Hindlimb muscle (tissue), 1 donor: ENCODE measurements at regions not wholly inside any gene's neighbourhood (a gene's known extent, or its start where the extent isn't known, plus 50 kb on each side); places are given as distances from the start of the nearest gene placed in this dataset.

Source experiments
- DNase-seq: peaks from one replicate; pipeline ENCODE4 v3.0.0-alpha.2; 2013

- no peak for DNase-seq
Observed at GRCh38 chr3:161818106-161818505, 321.5 kb downstream of the OTOL1 start.

DNA sequence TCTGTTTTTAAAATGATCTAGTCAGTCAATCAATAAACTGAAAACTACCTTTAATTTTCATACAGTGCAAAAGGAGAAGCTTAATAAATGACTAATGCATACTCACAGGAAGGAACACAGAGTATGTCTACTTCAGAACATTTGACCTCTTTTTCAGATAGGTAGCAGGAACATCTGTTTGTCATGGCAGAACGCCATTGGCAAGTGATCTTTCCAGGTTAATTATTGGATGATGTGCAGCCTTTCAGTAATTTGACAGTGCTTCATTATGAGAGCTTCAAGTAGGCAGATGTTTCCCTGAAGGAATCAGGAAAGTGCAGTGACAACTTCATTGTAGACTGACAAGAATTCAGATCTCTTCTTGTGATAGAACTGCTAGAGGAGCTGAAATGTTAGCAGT is 325.0 kb downstream of the OTOL1 start:
- no peak for DNase-seq

DNA sequence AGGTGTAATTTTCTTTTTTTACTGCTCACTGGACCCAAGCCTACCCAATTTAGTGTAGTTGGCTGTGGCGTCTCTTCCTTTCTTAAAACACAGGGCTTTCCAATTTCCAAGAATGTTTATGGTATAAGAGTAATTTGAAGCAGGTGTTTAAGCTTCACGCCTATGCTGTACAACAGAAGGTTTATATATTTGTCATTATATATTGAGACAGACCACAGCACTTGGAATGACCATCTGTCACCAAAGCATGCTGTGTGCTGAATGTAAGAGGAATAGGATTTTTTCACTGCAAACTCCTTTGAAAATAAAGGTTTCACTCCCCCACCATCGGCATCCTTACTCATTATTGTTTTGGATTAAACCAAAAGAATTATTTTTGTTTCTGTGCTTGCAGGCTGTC is 325.7 kb downstream of the OTOL1 start:
- no peak for DNase-seq

GRCh38 chr3:161823910-161824309 is 327.3 kb downstream of the OTOL1 start:
- DNase-seq, result no peak

- DNase-seq, result no peak
Observed at GRCh38 chr3:161838021-161838420, 341.4 kb downstream of the OTOL1 start.

GRCh38 chr3:161848376-161848775 is 351.8 kb downstream of the OTOL1 start:
- DNase-seq, result no peak

DNA sequence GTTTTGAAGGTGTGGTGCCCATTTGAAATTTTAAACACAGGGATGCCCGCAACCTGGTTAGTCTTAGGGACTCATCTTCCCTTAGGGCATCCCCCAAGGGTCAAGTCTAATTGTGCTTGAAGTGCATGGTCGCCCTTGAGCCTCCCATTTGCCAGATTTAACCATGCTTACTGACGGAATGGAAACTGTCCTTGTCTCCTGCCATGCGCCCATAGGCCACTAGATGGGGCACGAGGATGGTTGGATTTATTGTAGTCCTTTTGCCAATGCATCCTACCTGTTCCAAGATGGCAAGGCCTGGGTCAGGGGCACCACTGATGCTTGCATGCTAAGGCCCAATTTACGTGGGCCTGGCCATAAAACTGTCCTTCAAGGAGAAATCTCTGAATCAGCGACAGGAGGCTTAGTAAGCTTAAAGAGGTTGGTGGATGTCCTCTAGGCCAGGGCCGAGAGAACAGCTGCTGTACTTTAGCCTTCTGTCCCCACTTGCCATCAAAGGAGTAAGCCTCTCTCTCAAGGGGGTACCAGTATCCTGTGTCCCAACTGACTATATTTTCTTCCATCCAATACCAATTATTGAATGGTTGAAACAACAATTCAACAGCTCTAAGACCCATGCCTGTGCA is 355.4 kb downstream of the OTOL1 start:
- DNase-seq, result peak; percentile 25

GRCh38 chr3:161852744-161853143 is 356.1 kb downstream of the OTOL1 start:
- no peak for DNase-seq

GRCh38 chr3:161854232-161854771 is 357.7 kb downstream of the OTOL1 start:
- no peak for DNase-seq

DNA sequence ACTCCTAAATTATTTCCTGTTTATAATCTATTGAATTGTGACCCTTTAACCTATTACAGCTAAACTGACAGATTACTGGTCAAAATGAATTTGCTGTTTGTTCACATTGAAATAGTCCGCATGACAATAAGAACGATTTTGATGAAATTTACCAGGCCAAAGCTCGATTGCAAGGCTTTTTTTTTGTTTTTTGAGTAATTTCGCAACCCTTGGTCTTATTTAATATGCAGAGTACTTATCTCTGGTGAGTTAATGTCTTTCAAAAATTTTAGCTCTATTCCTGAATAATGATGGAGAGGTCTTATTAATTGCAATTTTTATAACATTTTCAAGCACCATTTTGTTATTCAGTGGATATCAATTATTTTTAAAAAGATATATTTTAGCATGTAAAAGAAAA is 362.4 kb downstream of the OTOL1 start:
- no peak for DNase-seq

DNA sequence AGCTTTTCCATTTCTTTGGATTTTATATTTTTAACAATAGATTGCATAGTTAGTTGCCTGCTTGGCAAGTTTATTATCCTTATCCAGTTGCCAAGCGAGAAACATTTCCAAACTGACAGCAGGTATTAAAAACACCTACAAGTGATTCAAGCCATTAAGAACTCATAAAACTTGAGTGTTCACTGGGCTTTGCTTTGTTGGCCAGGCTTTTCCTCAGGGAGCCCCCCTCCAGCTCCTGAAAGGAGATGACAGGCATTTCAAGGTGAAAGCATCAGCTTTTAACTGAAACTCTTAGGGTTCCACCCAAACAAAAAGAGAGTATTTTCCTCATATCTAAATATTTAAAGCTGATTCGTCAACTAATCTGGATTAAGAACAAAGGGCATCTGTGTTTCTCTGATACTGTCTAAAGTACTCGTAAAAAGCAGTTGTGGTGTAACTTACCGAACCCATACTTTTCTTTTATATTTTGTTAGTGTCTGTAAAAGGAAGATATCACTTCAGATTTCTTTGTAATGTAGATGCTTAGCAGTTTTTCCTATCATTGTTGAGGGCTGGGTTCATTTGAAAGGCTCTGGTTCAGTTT is 363.4 kb downstream of the OTOL1 start:
- DNase-seq, result no peak

- no peak for DNase-seq
Observed at GRCh38 chr3:161863775-161864174, 367.2 kb downstream of the OTOL1 start.

- peak; percentile 34 for DNase-seq
Observed at GRCh38 chr3:161866176-161866575, 369.6 kb downstream of the OTOL1 start.

GRCh38 chr3:161875483-161875882 is 378.9 kb downstream of the OTOL1 start:
- no peak for DNase-seq

DNA sequence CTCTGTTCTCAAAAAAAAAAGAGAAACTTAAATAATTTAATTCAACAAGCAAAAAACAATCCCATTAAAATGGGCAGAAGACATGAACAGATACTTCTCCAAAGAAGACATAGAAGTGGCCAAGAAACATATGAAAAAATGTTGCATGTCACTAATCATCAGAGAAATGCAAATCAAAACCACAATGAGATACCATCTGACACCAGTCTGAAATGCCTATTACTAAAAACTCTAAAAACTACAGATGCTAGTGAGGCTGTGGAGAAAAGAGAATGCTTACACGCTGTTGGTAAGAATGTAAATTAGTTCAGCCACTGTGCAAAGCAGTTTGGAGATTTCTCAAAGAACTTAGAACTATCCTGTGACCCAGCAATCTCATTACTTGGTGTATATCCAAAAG is 382.9 kb downstream of the OTOL1 start:
- no peak for DNase-seq

DNA sequence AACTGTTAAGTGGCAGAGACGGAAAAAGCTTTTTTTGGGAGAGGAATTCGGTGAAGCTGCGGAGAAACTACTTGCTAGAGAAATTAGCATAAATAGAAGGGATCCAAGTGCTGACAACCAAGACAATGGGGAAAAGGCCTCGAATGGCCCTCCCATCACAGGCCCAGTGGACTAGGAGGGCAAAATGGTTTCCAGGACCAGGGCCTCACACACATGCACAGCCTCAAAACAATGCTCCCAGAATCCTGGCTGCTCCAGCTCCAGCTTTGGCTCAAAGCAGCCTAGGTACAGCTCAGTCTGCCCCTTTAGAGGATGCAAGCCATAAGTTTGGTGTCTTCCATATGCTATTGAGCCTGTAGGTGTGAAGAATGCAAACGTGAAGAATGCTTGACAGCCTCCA is 388.2 kb downstream of the OTOL1 start:
- DNase-seq, result no peak

- no peak for DNase-seq
Observed at GRCh38 chr3:161890147-161890625, 393.6 kb downstream of the OTOL1 start.

DNA sequence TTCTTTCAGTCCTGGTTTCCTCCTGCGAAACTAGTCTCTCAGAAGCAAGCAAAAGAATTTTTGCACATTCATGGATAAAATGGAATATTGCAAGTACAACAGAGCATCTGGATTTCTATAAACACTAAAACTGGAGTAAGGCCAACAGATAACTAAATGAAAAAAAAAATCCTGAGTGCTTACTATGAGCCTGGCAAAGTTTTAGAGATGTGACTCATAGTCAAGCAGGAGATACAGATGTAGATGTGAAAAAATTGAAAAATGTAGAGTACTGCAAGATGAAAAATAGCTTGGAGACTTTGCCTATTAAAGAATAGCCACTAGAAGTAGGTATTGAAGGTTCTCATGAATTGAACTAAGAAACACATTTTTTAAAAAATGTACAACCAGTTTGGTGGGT is 397.4 kb downstream of the OTOL1 start:
- DNase-seq, result no peak

GRCh38 chr3:161894657-161895056 is 398.0 kb downstream of the OTOL1 start:
- peak; percentile 42 for DNase-seq

DNA sequence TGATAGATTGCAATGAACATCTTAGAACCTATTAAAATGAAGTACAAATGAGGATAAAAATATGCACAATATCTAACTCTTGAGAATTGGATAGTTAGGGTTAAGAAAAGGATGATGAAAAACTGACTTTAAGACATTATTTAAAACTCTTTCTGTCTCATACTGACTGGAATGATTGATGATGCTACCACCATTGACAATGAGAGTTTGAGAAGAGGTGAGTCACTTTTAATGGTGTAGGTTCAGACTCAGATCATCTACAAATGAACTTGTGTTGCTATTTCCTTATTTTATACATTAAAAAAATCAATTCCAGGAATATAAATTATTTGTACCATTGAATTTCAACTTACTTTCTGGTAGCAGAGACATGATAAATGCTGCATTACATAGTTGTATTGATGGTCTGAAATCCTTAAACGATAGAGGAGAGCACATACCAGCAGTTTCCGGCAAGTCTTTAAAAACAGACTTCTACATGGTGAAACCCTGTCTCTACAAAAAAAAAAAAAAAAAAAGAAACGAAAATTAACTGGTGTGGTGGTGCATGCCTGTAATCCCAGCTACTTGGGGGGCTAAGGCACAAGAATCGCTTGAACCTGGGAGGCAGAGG is 409.0 kb downstream of the OTOL1 start:
- DNase-seq, result no peak

GRCh38 chr3:161913786-161914389 is 417.3 kb downstream of the OTOL1 start:
- DNase-seq, result no peak

DNA sequence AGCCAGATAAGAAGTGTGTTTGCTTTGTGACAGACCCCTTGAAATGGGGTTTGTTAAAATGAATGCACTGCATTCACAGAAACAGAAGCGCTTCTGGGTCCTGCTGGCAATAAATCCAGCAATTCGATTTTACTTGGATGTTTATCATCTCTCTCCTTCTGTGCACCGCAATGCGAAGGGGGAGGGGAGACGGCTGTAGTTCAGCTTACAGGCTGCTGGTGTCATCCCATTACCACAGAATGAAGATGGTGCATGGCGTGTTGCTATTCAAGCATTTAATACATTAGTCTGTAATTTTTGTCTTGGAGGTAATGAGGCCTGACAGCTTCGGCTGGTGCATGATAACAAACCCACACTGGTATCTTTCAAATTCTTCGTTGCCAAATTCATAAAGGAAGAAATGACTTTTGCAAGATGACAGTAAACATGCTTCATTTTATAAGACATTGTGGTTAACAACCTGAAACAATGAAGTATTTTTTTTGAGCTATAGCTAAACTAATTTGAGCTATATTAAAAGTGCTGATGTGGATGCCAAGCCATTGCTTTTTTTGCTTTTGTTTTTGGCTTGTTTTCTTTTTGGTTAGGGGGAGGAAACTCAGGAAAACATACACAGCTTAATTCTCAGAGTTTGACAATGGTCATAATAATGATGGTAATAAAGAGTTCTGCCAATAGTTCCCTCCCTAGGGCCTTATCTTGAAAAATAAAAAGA is 418.3 kb downstream of the OTOL1 start:
- peak; percentile 70 for DNase-seq

DNA sequence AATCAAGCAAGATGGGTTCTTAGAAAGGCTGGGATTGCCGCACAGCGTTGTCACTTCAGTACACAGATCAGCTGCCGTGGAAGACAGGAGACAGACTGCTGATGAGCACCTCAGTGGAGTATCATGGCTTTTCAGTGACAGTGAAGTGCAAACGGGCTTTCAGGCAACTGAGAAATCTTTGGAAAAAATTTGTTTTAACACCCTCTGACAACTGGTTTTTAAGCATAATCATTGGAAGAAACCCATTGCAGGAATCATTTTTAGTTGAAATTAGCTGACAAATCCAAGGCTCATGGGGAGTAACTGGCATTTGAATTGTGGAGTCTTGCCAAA is 418.8 kb downstream of the OTOL1 start:
- DNase-seq, result no peak
